GM12864 (cell line): ENCODE measurements at regions not wholly inside any gene's neighbourhood (a gene's known extent, or its start where the extent isn't known, plus 50 kb on each side); places are given as distances from the start of the nearest gene placed in this dataset.

Source experiments
- DNase-seq: peaks from one replicate; pipeline ENCODE4 v3.0.0-alpha.2; 2011; ENCODE audit warnings: low read depth
- H3K4me3 ChIP-seq: 2 replicates; pipeline ENCODE4 v1.5.1; 2011; ENCODE audit warnings: mild to moderate bottlenecking, low read depth, low read length, control low read depth
- TF ChIP-seq, protein P1 (sequence below): IDR thresholded peaks from 2 replicates; pipeline ENCODE4 v1.5.1; 2011; ENCODE audit warnings: low read depth, mild to moderate bottlenecking, moderate library complexity, low read length, control low read depth, inconsistent platforms; ENCODE audit errors: missing control alignments

DNA sequence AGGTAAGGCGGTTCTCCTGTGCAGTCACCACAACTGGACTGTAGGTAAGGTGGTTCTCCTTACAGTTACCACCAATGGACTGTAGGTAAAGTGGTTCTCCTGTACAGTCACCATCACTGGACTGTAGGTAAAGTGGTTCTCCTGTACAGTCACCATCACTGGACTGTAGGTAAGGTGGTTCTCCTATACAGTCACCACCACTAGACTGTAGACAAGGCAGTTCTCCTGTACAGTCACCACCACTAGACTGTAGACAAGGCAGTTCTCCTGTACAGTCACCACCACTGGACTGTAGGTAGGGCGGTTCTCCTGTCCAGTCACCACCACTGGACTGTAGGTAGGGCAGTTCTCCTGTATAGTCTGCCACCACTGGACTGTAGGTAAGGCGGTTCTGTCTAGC is 212.3 kb downstream of the TFAP2A start:
- H3K4me3 ChIP-seq: no peak overlapping the region
- TF ChIP-seq, protein P1, sequence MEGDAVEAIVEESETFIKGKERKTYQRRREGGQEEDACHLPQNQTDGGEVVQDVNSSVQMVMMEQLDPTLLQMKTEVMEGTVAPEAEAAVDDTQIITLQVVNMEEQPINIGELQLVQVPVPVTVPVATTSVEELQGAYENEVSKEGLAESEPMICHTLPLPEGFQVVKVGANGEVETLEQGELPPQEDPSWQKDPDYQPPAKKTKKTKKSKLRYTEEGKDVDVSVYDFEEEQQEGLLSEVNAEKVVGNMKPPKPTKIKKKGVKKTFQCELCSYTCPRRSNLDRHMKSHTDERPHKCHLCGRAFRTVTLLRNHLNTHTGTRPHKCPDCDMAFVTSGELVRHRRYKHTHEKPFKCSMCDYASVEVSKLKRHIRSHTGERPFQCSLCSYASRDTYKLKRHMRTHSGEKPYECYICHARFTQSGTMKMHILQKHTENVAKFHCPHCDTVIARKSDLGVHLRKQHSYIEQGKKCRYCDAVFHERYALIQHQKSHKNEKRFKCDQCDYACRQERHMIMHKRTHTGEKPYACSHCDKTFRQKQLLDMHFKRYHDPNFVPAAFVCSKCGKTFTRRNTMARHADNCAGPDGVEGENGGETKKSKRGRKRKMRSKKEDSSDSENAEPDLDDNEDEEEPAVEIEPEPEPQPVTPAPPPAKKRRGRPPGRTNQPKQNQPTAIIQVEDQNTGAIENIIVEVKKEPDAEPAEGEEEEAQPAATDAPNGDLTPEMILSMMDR: no peak
- no peak for DNase-seq

- TF ChIP-seq, protein P1: no peak
- H3K4me3 ChIP-seq: no peak overlapping the region
- no peak for DNase-seq
These were observed 213.0 kb downstream of the TFAP2A start for GRCh38 chr6:10201606-10202510.

DNA sequence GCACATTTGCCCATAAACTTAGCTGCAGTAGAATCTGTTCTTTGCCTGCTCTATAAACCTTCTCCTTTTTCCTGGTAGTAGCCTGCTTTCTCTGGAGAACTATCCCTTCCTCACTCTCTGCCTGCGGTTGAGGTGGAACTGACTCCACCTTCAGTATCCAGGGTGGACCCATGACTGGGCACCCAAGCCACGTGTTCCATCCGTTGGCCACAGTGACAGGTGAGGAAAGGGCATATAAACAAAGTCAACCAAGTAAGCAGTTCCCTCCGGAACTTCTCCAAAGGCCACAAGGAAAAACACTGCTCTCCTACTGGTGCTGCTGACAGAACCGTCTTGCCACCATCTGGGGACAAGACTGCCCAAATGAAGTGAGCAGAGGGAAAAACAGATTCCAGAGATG is 218.8 kb downstream of the TFAP2A start:
- TF ChIP-seq, protein P1: no peak
- no peak for DNase-seq
- no peak overlapping the region for H3K4me3 ChIP-seq

DNA sequence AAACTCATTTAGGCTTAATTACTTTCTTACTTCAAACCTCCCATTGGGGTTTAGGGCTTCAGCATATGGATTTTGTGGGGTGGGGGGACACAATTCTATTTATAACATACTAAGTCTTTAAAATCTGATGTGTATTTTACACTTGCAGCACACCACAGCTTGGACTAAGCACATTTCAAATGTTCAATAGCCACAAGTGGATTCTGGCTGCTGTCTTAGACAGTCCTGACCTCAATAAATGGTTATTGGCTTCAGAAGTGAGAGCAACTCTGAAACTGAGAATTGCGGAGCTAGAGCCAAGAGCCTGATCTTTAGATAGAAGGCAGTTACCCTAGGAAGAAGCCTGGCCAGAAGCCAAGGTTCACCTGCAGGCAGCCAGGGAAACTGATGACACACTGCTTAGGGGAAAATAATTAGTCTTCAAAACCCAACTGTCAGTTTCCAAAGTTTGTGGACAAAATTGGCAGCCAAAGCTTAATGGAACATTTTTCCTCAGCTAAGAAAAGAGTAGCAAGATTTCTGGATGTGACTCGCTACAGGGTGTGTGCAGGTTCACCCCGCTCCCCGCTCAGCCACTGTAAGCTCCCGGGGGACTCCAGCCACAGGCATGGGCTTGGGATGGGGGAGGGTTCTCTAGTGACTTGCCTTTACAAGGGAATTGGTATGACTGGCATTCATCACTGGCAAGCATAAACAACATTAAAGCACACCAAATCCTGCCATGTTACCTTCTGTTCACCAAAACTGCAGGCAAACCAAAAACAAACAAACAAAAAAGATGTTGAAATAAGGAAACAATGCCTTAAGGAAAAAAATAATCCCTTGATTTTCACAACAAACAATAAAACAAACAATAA is 219.8 kb downstream of the TFAP2A start:
- no peak overlapping the region for H3K4me3 ChIP-seq
- DNase-seq: no peak
- TF ChIP-seq, protein P1: no peak

- no peak for DNase-seq
- TF ChIP-seq, protein P1: no peak
- no peak overlapping the region for H3K4me3 ChIP-seq
These were observed 221.6 kb downstream of the TFAP2A start for GRCh38 chr6:10193321-10193720.

DNA sequence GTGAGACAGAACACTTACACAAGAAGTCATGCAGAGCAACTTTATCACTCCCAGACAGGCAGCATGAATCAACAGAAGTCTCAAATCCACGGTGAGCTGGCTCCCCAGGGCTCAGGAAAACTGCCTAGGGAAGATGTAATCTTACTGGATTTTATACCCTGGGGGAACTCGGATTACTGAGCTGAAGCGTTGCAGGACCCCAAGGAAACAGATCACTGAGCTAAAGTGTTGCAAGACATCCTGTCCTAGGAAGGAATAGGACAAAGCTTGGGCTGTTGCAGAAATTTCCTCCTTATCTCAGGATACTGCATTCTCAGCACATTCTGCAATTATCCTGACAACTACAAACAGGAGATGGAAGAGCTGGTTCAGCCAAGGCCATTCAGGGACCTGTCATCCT is 224.8 kb downstream of the TFAP2A start:
- DNase-seq: no peak
- H3K4me3 ChIP-seq: no peak overlapping the region
- TF ChIP-seq, protein P1: no peak
